ENCODE measurements at regions not wholly inside any gene's neighbourhood (a gene's known extent, or its start where the extent isn't known, plus 50 kb on each side); places are given as distances from the start of the nearest gene placed in this dataset.

DNA sequence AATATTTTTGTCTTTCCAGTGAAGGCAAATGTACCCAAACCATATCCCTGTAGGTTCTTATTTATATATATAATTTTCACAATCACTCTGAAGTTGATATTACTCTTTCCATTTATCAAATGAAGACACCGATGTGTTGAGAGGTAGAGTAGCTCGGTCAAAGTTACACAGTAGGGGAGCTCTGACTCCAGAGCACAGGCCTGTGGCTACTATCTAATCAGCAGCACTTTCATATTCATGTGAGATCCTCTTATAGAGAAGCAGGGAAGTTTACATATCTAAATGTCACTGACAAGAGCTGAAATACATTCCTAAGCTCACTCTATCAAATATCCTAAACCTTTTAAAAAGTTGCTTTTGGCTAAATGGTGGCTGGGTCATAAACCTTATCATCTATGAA is 241.1 kb upstream of the B3GALT2 start:
- TF ChIP-seq, protein P1, sequence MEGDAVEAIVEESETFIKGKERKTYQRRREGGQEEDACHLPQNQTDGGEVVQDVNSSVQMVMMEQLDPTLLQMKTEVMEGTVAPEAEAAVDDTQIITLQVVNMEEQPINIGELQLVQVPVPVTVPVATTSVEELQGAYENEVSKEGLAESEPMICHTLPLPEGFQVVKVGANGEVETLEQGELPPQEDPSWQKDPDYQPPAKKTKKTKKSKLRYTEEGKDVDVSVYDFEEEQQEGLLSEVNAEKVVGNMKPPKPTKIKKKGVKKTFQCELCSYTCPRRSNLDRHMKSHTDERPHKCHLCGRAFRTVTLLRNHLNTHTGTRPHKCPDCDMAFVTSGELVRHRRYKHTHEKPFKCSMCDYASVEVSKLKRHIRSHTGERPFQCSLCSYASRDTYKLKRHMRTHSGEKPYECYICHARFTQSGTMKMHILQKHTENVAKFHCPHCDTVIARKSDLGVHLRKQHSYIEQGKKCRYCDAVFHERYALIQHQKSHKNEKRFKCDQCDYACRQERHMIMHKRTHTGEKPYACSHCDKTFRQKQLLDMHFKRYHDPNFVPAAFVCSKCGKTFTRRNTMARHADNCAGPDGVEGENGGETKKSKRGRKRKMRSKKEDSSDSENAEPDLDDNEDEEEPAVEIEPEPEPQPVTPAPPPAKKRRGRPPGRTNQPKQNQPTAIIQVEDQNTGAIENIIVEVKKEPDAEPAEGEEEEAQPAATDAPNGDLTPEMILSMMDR (IDR thresholded peaks at IDR 0.05; ENCODE audit: insufficient read depth in 1 of 2, low read depth in 1 of 2, low read length in 1 of 2, severe bottlenecking in 1 of 2, unreplicated experiment in 1 of 2) = no peak
- intact Hi-C loops (cut with micrococcal nuclease; ENCODE audit: unreplicated experiment) = no loop called here
- Histone ChIP-seq H3K36me3 (ENCODE audit: control insufficient read depth, insufficient read depth, low read length) (no peaks in the 10 kb centered on the region), H3K9me3 (no peaks in the 10 kb centered on the region), H3K4me1 (0 out of 2 replicates have a peak, but pooled peaks cover 8% of the 10 kb centered on the region), H3K4me3 (ENCODE audit: low read depth, low read length) (no peak overlapping the region), H3K27me3 (replicated peaks; ENCODE audit: control insufficient read depth, insufficient read depth, low read length) (no peaks in the 10 kb centered on the region)
- no peak overlapping the region for H3K4me3 Mint-ChIP-seq (ENCODE audit: unreplicated experiment)
- H3K9me3 Mint-ChIP-seq (ENCODE audit: unreplicated experiment) = peaks cover 10% of the 10 kb centered on the region
- H3K27ac Mint-ChIP-seq (ENCODE audit: unreplicated experiment) = no peak overlapping the region
- no peak for DNase-seq
- CTCF ChIA-PET = no interaction called here
- peaks cover 4% of the 10 kb centered on the region for H3K27me3 Mint-ChIP-seq (ENCODE audit: insufficient read depth, unreplicated experiment)
- H3K36me3 Mint-ChIP-seq (ENCODE audit: insufficient read depth, unreplicated experiment) = no peaks in the 10 kb centered on the region
- POLR2A ChIA-PET = no interaction called here
- BruUV-seq (replicated peaks) = no TSS peak
- no peaks in the 10 kb centered on the region for H3K4me1 Mint-ChIP-seq (ENCODE audit: low read depth, unreplicated experiment)

DNA sequence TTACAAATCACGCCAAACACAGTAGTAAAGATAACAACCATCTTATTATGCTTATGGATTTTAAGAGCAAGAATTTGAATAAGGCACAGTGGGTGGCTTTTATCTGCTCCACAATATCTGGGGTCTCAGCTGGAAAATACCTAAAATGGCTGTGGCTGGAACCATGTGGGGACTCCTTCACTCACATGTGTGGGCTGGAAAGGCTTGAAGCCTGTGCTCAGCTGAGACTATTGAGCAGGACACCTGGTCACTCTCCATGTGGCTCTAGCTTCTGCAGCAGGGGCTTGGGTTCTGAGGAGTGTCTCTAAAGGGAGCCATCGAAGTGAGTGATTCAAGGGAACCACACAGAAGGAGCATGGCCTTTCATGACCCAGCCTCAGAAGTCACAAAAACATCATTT is 239.6 kb upstream of the B3GALT2 start:
- H3K27me3 ChIP-seq (replicated peaks; ENCODE audit: control insufficient read depth, insufficient read depth, low read length) = no peaks in the 10 kb centered on the region
- no peak overlapping the region for H3K4me3 Mint-ChIP-seq (ENCODE audit: unreplicated experiment)
- POLR2A ChIA-PET = no interaction called here
- no peaks in the 10 kb centered on the region for H3K4me1 Mint-ChIP-seq (ENCODE audit: low read depth, unreplicated experiment)
- intact Hi-C loops (cut with micrococcal nuclease; ENCODE audit: unreplicated experiment) = no loop called here
- TF ChIP-seq, protein P1 (IDR thresholded peaks at IDR 0.05; ENCODE audit: insufficient read depth in 1 of 2, low read depth in 1 of 2, low read length in 1 of 2, severe bottlenecking in 1 of 2, unreplicated experiment in 1 of 2) = no peak
- H3K4me1 ChIP-seq = 0 out of 2 replicates have a peak, but pooled peaks cover under 1% of the 10 kb centered on the region
- H3K36me3 ChIP-seq (ENCODE audit: control insufficient read depth, insufficient read depth, low read length) = no peaks in the 10 kb centered on the region
- peaks cover 4% of the 10 kb centered on the region for H3K27me3 Mint-ChIP-seq (ENCODE audit: insufficient read depth, unreplicated experiment)
- H3K36me3 Mint-ChIP-seq (ENCODE audit: insufficient read depth, unreplicated experiment) = no peaks in the 10 kb centered on the region
- no peaks in the 10 kb centered on the region for H3K9me3 ChIP-seq
- no peak overlapping the region for H3K27ac Mint-ChIP-seq (ENCODE audit: unreplicated experiment)
- BruUV-seq (replicated peaks) = no TSS peak
- CTCF ChIA-PET = no interaction called here
- no peak overlapping the region for H3K4me3 ChIP-seq (ENCODE audit: low read depth, low read length)
- H3K9me3 Mint-ChIP-seq (ENCODE audit: unreplicated experiment) = peaks cover 10% of the 10 kb centered on the region
- DNase-seq = no peak

DNA sequence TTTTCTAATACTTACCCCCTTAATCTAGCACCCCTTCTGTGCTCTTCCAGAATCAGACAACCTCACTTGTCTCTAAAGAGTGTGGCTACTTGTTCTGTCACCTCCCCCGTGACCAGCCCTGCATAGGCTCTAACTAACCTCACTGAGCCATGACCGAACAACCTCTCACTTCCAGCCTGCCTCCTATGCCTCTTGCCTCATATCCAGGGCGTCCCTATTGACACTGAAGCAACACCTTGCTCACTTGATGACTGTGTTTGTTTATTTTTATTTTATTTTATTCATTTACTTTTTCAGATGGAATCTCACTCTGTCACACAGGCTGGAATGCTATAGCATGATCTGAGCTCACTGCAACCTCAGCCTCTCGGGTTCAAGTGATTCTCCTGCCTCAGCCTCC is 235.1 kb upstream of the B3GALT2 start:
- ChIA-PET POLR2A (no interaction called here), CTCF (no interaction called here)
- H3K36me3 ChIP-seq (ENCODE audit: control insufficient read depth, insufficient read depth, low read length) = no peaks in the 10 kb centered on the region
- no peaks in the 10 kb centered on the region for H3K9me3 Mint-ChIP-seq (ENCODE audit: unreplicated experiment)
- TF ChIP-seq, protein P1 (IDR thresholded peaks at IDR 0.05; ENCODE audit: insufficient read depth in 1 of 2, low read depth in 1 of 2, low read length in 1 of 2, severe bottlenecking in 1 of 2, unreplicated experiment in 1 of 2) = no peak
- H3K27me3 Mint-ChIP-seq (ENCODE audit: insufficient read depth, unreplicated experiment) = peaks cover 3% of the 10 kb centered on the region
- H3K27me3 ChIP-seq (replicated peaks; ENCODE audit: control insufficient read depth, insufficient read depth, low read length) = no peaks in the 10 kb centered on the region
- intact Hi-C loops (cut with micrococcal nuclease; ENCODE audit: unreplicated experiment) = no loop called here
- no peaks in the 10 kb centered on the region for H3K9me3 ChIP-seq
- H3K4me3 ChIP-seq (ENCODE audit: low read depth, low read length) = no peak overlapping the region
- H3K36me3 Mint-ChIP-seq (ENCODE audit: insufficient read depth, unreplicated experiment) = no peaks in the 10 kb centered on the region
- BruUV-seq (replicated peaks) = no TSS peak
- no peak for DNase-seq
- H3K27ac Mint-ChIP-seq (ENCODE audit: unreplicated experiment) = no peak overlapping the region
- no peak overlapping the region for H3K4me3 Mint-ChIP-seq (ENCODE audit: unreplicated experiment)
- no peaks in the 10 kb centered on the region for H3K4me1 ChIP-seq
- H3K4me1 Mint-ChIP-seq (ENCODE audit: low read depth, unreplicated experiment) = no peaks in the 10 kb centered on the region
